Gastroesophageal sphincter (tissue), 3 donors: ENCODE measurements at regions not wholly inside any gene's neighbourhood (a gene's known extent, or its start where the extent isn't known, plus 50 kb on each side); places are given as distances from the start of the nearest gene placed in this dataset.

ENCODE experiments used
- CTCF ChIP-seq, 4 experiments: fragments of 200-600 bp in 2 of 4; fragments of 450-650 bp in 2 of 4; sonication (generic) in 1 of 4; IDR thresholded peaks; one replicate each; pipeline ENCODE4 v1.5.1; 2017 to 2019; ENCODE audit warnings: antibody characterized with exemption in 4 of 4, mild to moderate bottlenecking in 2 of 4, moderate library complexity in 2 of 4
- EP300 ChIP-seq: sonication (generic); formaldehyde crosslinking; IDR thresholded peaks from one replicate; pipeline ENCODE4 v1.6.1; 2017; ENCODE audit warnings: antibody characterized with exemption, mild to moderate bottlenecking
- POLR2A ChIP-seq, 2 donors: fragments of 450-650 bp; IDR thresholded peaks; one replicate each; pipeline ENCODE4 v1.6.1; 2017; ENCODE audit warnings: antibody characterized with exemption in 2 of 2, mild to moderate bottlenecking in 2 of 2, moderate library complexity in 1 of 2
- POLR2AphosphoS5 ChIP-seq: sonication (generic); formaldehyde crosslinking; IDR thresholded peaks from one replicate; pipeline ENCODE4 v1.6.1; 2017; ENCODE audit warnings: antibody characterized with exemption

- TF ChIP-seq CTCF (IDR thresholded peaks at IDR 0.05): no peak
- TF ChIP-seq POLR2A (IDR thresholded peaks at IDR 0.05): no peak
- no peak for TF ChIP-seq POLR2AphosphoS5
- TF ChIP-seq EP300: no peak
Observed at GRCh38 chr5:108562205-108562454, 180.2 kb upstream of the FBXL17 start.
